ENCODE measurements at regions not wholly inside any gene's neighbourhood (a gene's known extent, or its start where the extent isn't known, plus 50 kb on each side); places are given as distances from the start of the nearest gene placed in this dataset.

GRCh38 chr14:58966997-58967396 is 221.5 kb upstream of the DAAM1 start:
- TF ChIP-seq POLR2AphosphoS5 (IDR thresholded peaks at IDR 0.05) (no peak), CTCF (IDR thresholded peaks at IDR 0.05) (no peak), EP300 (IDR thresholded peaks at IDR 0.05) (no peak), POLR2A (IDR thresholded peaks at IDR 0.05) (no peak)
